WTC11 (cell line): ENCODE measurements at regions not wholly inside any gene's neighbourhood (a gene's known extent, or its start where the extent isn't known, plus 50 kb on each side); places are given as distances from the start of the nearest gene placed in this dataset.

Experiments used
- ATAC-seq: fragments of 200-7000 bp; cut with Tn5 transposase; 2 replicates; pipeline ENCODE4 v1.10.0; 2021; ENCODE audit warnings: mild to moderate bottlenecking, moderate library complexity
- CTCF ChIA-PET: fragments of 300-600 bp; sonication (Branson Sonifier 250); formaldehyde crosslinking; loops from one replicate; lab custom pipeline; 2021; ENCODE audit warnings: antibody characterized with exemption; lab: Charles Lee
- POLR2A ChIA-PET: fragments of 350-600 bp; sonication (Branson Sonifier 250); formaldehyde crosslinking; loops from one replicate; lab custom pipeline; 2021; ENCODE audit warnings: antibody characterized with exemption; lab: Charles Lee
- DNase-seq: peaks from one replicate; pipeline ENCODE4 v3.0.0; 2021; ENCODE audit warnings: low spot score
- H3K27ac Mint-ChIP-seq: 2 replicates; pipeline ENCODE4 v1.8.0; 2021; ENCODE audit warnings: mixed read lengths
- H3K27me3 Mint-ChIP-seq: 2 replicates; pipeline ENCODE4 v1.8.0; 2021; ENCODE audit warnings: low read depth, mild to moderate bottlenecking, moderate library complexity, mixed read lengths
- H3K36me3 Mint-ChIP-seq: 2 replicates; pipeline ENCODE4 v1.8.0; 2021; ENCODE audit warnings: mixed read lengths
- H3K4me1 Mint-ChIP-seq: 2 replicates; pipeline ENCODE4 v1.8.0; 2022; ENCODE audit warnings: mixed read lengths
- H3K4me3 Mint-ChIP-seq: 2 replicates; pipeline ENCODE4 v1.8.0; 2021; ENCODE audit warnings: mild to moderate bottlenecking, moderate library complexity, mixed read lengths
- H3K9me3 Mint-ChIP-seq: 2 replicates; pipeline ENCODE4 v1.8.0; 2021; ENCODE audit warnings: mixed read lengths
- AR ChIP-seq: fragments of 250-450 bp; sonication (Bioruptor Pico); IDR thresholded peaks from 2 replicates; pipeline ENCODE4 v1.9.0; 2021; ENCODE audit warnings: mild to moderate bottlenecking
- ARID4B ChIP-seq: sonication (generic); formaldehyde crosslinking; IDR thresholded peaks from 2 replicates; pipeline ENCODE4 v1.8.0; 2023; ENCODE audit warnings: missing genetic modification reagents, mild to moderate bottlenecking, borderline replicate concordance
- ATF1 ChIP-seq: sonication (generic); formaldehyde crosslinking; IDR thresholded peaks from 2 replicates; pipeline ENCODE4 v1.8.1; 2023; ENCODE audit warnings: mild to moderate bottlenecking, moderate library complexity, missing genetic modification reagents
- ATF3 ChIP-seq: sonication (generic); formaldehyde crosslinking; conservative IDR thresholded peaks from 2 replicates; pipeline ENCODE4 v1.8.1; 2022; ENCODE audit warnings: mild to moderate bottlenecking, missing genetic modification reagents
- CBFB ChIP-seq: sonication (generic); formaldehyde crosslinking; IDR thresholded peaks from 2 replicates; pipeline ENCODE4 v1.8.1; 2022; ENCODE audit warnings: mild to moderate bottlenecking, low read depth, missing genetic modification reagents
- E2F1 ChIP-seq: sonication (generic); formaldehyde crosslinking; IDR thresholded peaks from 2 replicates; pipeline ENCODE4 v1.8.0; 2022; ENCODE audit warnings: mild to moderate bottlenecking, missing genetic modification reagents
- ESRRA ChIP-seq: sonication (generic); formaldehyde crosslinking; IDR thresholded peaks from 2 replicates; pipeline ENCODE4 v1.8.1; 2022; ENCODE audit warnings: mild to moderate bottlenecking, missing genetic modification reagents, borderline replicate concordance
- ETV6 ChIP-seq: sonication (generic); formaldehyde crosslinking; IDR thresholded peaks from 2 replicates; pipeline ENCODE4 v1.8.1; 2022; ENCODE audit warnings: mild to moderate bottlenecking, missing genetic modification reagents
- FOXJ3 ChIP-seq: sonication (generic); formaldehyde crosslinking; IDR thresholded peaks from 2 replicates; pipeline ENCODE4 v1.9.0; 2021; ENCODE audit warnings: missing genetic modification reagents, mild to moderate bottlenecking, borderline replicate concordance
- GABPB1 ChIP-seq: sonication (generic); formaldehyde crosslinking; IDR thresholded peaks from 2 replicates; pipeline ENCODE4 v1.8.1; 2023; ENCODE audit warnings: mild to moderate bottlenecking, missing genetic modification reagents
- GRHL2 ChIP-seq: fragments of 250-450 bp; sonication (Bioruptor Pico); IDR thresholded peaks from 2 replicates; pipeline ENCODE4 v1.8.0; 2022; ENCODE audit warnings: mild to moderate bottlenecking, moderate library complexity; ENCODE audit not compliant: insufficient replicate concordance, severe bottlenecking
- JAZF1 ChIP-seq: fragments of 250-450 bp; sonication (Bioruptor Pico); IDR thresholded peaks from 2 replicates; pipeline ENCODE4 v1.9.0; 2021; ENCODE audit warnings: moderate library complexity, mild to moderate bottlenecking, inconsistent platforms
- MYBL2 ChIP-seq: sonication (generic); formaldehyde crosslinking; IDR thresholded peaks from 2 replicates; pipeline ENCODE4 v1.8.1; 2023; ENCODE audit warnings: mild to moderate bottlenecking, moderate library complexity, missing genetic modification reagents
- NR3C1 ChIP-seq: sonication (generic); formaldehyde crosslinking; conservative IDR thresholded peaks from 2 replicates; pipeline ENCODE4 v1.8.1; 2023; ENCODE audit warnings: low read depth, mild to moderate bottlenecking, missing genetic modification reagents
- SMAD3 ChIP-seq: sonication (generic); formaldehyde crosslinking; IDR thresholded peaks from 2 replicates; pipeline ENCODE4 v1.8.0; 2022; ENCODE audit warnings: missing genetic modification reagents, mild to moderate bottlenecking, borderline replicate concordance
- SMAD4 ChIP-seq: sonication (generic); formaldehyde crosslinking; IDR thresholded peaks from 2 replicates; pipeline ENCODE4 v1.8.0; 2022; ENCODE audit warnings: mild to moderate bottlenecking, missing genetic modification reagents
- TCF7 ChIP-seq: sonication (generic); formaldehyde crosslinking; IDR thresholded peaks from 2 replicates; pipeline ENCODE4 v1.8.0; 2022; ENCODE audit warnings: mild to moderate bottlenecking, low read depth, missing genetic modification reagents, moderate library complexity
- USF2 ChIP-seq: sonication (generic); formaldehyde crosslinking; IDR thresholded peaks from 2 replicates; pipeline ENCODE4 v1.8.1; 2023; ENCODE audit warnings: mild to moderate bottlenecking, missing genetic modification reagents, moderate library complexity
- ZBTB21 ChIP-seq: sonication (generic); formaldehyde crosslinking; IDR thresholded peaks from 2 replicates; pipeline ENCODE4 v1.8.1; 2023; ENCODE audit warnings: mild to moderate bottlenecking, missing genetic modification reagents, borderline replicate concordance
- ZMAT4 ChIP-seq: fragments of 250-450 bp; sonication (Bioruptor Pico); IDR thresholded peaks from 2 replicates; pipeline ENCODE4 v1.9.0; 2021; ENCODE audit warnings: mild to moderate bottlenecking
- ZNF416 ChIP-seq: fragments of 250-450 bp; sonication (Bioruptor Pico); IDR thresholded peaks from 2 replicates; pipeline ENCODE4 v1.9.0; 2021; ENCODE audit warnings: mild to moderate bottlenecking, inconsistent platforms
- ZNF423 ChIP-seq: fragments of 250-450 bp; sonication (Bioruptor Pico); IDR thresholded peaks from 2 replicates; pipeline ENCODE4 v2.1.2; 2022; ENCODE audit warnings: mild to moderate bottlenecking, moderate library complexity

- ChIA-PET CTCF (no interaction called here), POLR2A (no interaction called here)
- Mint-ChIP-seq H3K27me3 (peaks cover 7% of the 10 kb centered on the region; the same call in 1 of the 2 replicates), H3K4me3 (no peak overlapping the region), H3K36me3 (no peaks in the 10 kb centered on the region), H3K4me1 (no peaks in the 10 kb centered on the region), H3K9me3 (peaks cover 10% of the 10 kb centered on the region; the same call in 1 of the 2 replicates), H3K27ac (no peak overlapping the region)
- TF ChIP-seq ATF1 = no peak
- TF ChIP-seq SMAD3 = no peak
- no peak for TF ChIP-seq ARID4B (CRISPR knock-in tag)
- TF ChIP-seq AR = no peak
- TF ChIP-seq ESRRA (CRISPR knock-in tag) = no peak
- TF ChIP-seq TCF7 (CRISPR knock-in tag) = no peak
- no peak for TF ChIP-seq GRHL2 (CRISPR knock-in tag)
- TF ChIP-seq E2F1 (CRISPR knock-in tag) = no peak
- DNase-seq (no peak), ATAC-seq (no peak)
Observed at GRCh38 chr11:32325725-32326124, 109.6 kb downstream of the WT1 start.

GRCh38 chr11:32326522-32326921, 108.8 kb downstream of the WT1 start:
- POLR2A ChIA-PET = no interaction called here
- Mint-ChIP-seq H3K27me3 (peaks cover 12% of the 10 kb centered on the region), H3K4me3 (no peak overlapping the region), H3K27ac (no peak overlapping the region), H3K4me1 (no peaks in the 10 kb centered on the region), H3K9me3 (peaks cover 10% of the 10 kb centered on the region; the same call in 1 of the 2 replicates), H3K36me3 (no peaks in the 10 kb centered on the region)
- no peak for ATAC-seq
- TF ChIP-seq MYBL2 (CRISPR knock-in tag) (no peak), NR3C1 (CRISPR knock-in tag) (no peak), FOXJ3 (no peak), ZMAT4 (CRISPR knock-in tag) (no peak), ETV6 (CRISPR knock-in tag) (no peak), ZNF416 (no peak)
- CTCF ChIA-PET = no interaction called here
- DNase-seq = no peak

- Mint-ChIP-seq H3K9me3 (peaks cover 10% of the 10 kb centered on the region; the same call in 1 of the 2 replicates), H3K27ac (no peak overlapping the region), H3K4me3 (no peak overlapping the region), H3K4me1 (peaks cover 12% of the 10 kb centered on the region), H3K36me3 (no peaks in the 10 kb centered on the region), H3K27me3 (peaks cover 29% of the 10 kb centered on the region)
- no peak for DNase-seq
- ATAC-seq = no peak
- ChIA-PET CTCF (no interaction called here), POLR2A (no interaction called here)
- TF ChIP-seq USF2 (CRISPR knock-in tag) = no peak
- no peak for TF ChIP-seq GABPB1 (CRISPR knock-in tag)
- no peak for TF ChIP-seq ZBTB21 (CRISPR knock-in tag)
- no peak for TF ChIP-seq CBFB (CRISPR knock-in tag)
- no peak for TF ChIP-seq NR3C1 (CRISPR knock-in tag)
- no peak for TF ChIP-seq JAZF1 (CRISPR knock-in tag)
- TF ChIP-seq ZNF423 (CRISPR knock-in tag) = no peak
- no peak for TF ChIP-seq SMAD4
- TF ChIP-seq ESRRA (CRISPR knock-in tag) = no peak
- TF ChIP-seq ATF3 (CRISPR knock-in tag) = no peak
Observed at GRCh38 chr11:32328392-32328791, 106.9 kb downstream of the WT1 start.
